H1 (cell line): ENCODE measurements at regions not wholly inside any gene's neighbourhood (a gene's known extent, or its start where the extent isn't known, plus 50 kb on each side); places are given as distances from the start of the nearest gene placed in this dataset.
A peak's percentile ranks its signal among the peaks of the same experiment; 100 is the strongest.

Source experiments
- CTCF ChIA-PET: fragments of 300-600 bp; sonication (Branson Sonifier 250); formaldehyde crosslinking; loops from one replicate; lab custom pipeline; 2021; ENCODE audit not compliant: partially characterized antibody; lab: Charles Lee
- POLR2A ChIA-PET: fragments of 300-600 bp; sonication (Branson Sonifier 250); formaldehyde crosslinking; loops from one replicate; lab custom pipeline; 2021; ENCODE audit warnings: inconsistent platforms; ENCODE audit not compliant: partially characterized antibody; lab: Charles Lee
- DNase-seq, 2 experiments: peaks; one replicate each; pipeline versions ENCODE4 v3.0.0 to v3.0.0-alpha.2; 2010 to 2022; ENCODE audit warnings: low spot score in 2 of 2, low read depth in 1 of 2, mixed read lengths in 1 of 2
- FAIRE-seq: peaks from 2 replicates; lab custom pipeline; 2011; peaks lifted over from hg19 to GRCh38; lab: Jason Lieb, UNC
- H2AFZ ChIP-seq: 2 replicates; pipeline ENCODE4 v1.8.1; 2012; ENCODE audit warnings: low read length, inconsistent platforms
- H2AK5ac ChIP-seq: 2 replicates; pipeline ENCODE4 v1.6.1; 2013; ENCODE audit warnings: low read depth, low read length
- H2BK120ac ChIP-seq: replicated peaks from 2 replicates; pipeline ENCODE3; 2013; ENCODE audit warnings: low read depth, low read length, inconsistent platforms
- H2BK12ac ChIP-seq: 2 replicates; pipeline ENCODE4 v1.6.1; 2013; ENCODE audit warnings: low read depth, low read length
- H2BK15ac ChIP-seq: 2 replicates; pipeline ENCODE4 v1.6.1; 2013; ENCODE audit warnings: low read length
- H2BK20ac ChIP-seq: 2 replicates; pipeline ENCODE4 v1.6.1; 2013; ENCODE audit warnings: low read length
- H2BK5ac ChIP-seq: 2 replicates; pipeline ENCODE4 v1.6.1; 2013; ENCODE audit warnings: low read depth, low read length
- H3K14ac ChIP-seq: 2 replicates; pipeline ENCODE4 v1.6.1; 2013; ENCODE audit warnings: inconsistent platforms; ENCODE audit not compliant: insufficient read length
- H3K18ac ChIP-seq: 2 replicates; pipeline ENCODE4 v1.6.1; 2013; ENCODE audit warnings: low read length; ENCODE audit errors: extremely low read depth
- H3K23ac ChIP-seq: 2 replicates; pipeline ENCODE4 v1.6.1; 2013; ENCODE audit warnings: inconsistent platforms; ENCODE audit not compliant: insufficient read length
- H3K23me2 ChIP-seq: 2 replicates; pipeline ENCODE4 v1.6.1; 2013; ENCODE audit warnings: low read depth, low read length
- H3K27ac ChIP-seq: 2 replicates; pipeline ENCODE4 v1.6.1; 2011; ENCODE audit warnings: low read depth, low read length, inconsistent platforms
- H3K27me3 ChIP-seq, 4 experiments: replicated peaks in 1 of 4; 1 replicate in 1 of 4; 2 replicates in 3 of 4; pipeline versions ENCODE4 v1.6.1 to v1.8.1; 2011 to 2013; ENCODE audit warnings: low read length in 3 of 4, mild to moderate bottlenecking in 3 of 4, inconsistent platforms in 2 of 4, mixed read lengths in 2 of 4, moderate library complexity in 1 of 4; ENCODE audit not compliant: control insufficient read depth in 3 of 4, insufficient read depth in 3 of 4; ENCODE audit errors: extremely low read depth in 1 of 4
- H3K36me3 ChIP-seq, 4 experiments: 2 replicates each; pipeline versions ENCODE4 v1.6.1 to v1.8.1; 2011 to 2013; ENCODE audit warnings: mild to moderate bottlenecking in 4 of 4, low read length in 3 of 4, moderate library complexity in 2 of 4, control low read depth in 1 of 4, inconsistent platforms in 1 of 4; ENCODE audit not compliant: insufficient read depth in 4 of 4, control insufficient read depth in 2 of 4
- H3K4ac ChIP-seq: replicated peaks from 2 replicates; pipeline ENCODE3; 2013; ENCODE audit warnings: low read length, low read depth, mixed read lengths, inconsistent platforms; ENCODE audit not compliant: insufficient read length
- H3K4me1 ChIP-seq, 4 experiments: replicated peaks in 1 of 4; 1 replicate in 1 of 4; 2 replicates in 3 of 4; pipeline versions ENCODE4 v1.6.1 to v1.8.1; 2011 to 2013; ENCODE audit warnings: low read length in 3 of 4, inconsistent platforms in 2 of 4, mixed read lengths in 1 of 4; ENCODE audit not compliant: insufficient read depth in 4 of 4, control insufficient read depth in 3 of 4
- H3K4me2 ChIP-seq, 2 experiments: 2 replicates each; pipeline versions ENCODE4 v1.6.1 to v1.8.1; 2011 to 2013; ENCODE audit warnings: low read depth in 2 of 2, low read length in 2 of 2, control low read depth in 1 of 2, inconsistent platforms in 1 of 2, mild to moderate bottlenecking in 1 of 2; ENCODE audit not compliant: insufficient read depth in 1 of 2
- H3K4me3 ChIP-seq, 4 experiments: fragments of 200-600, 300-600 bp in 1 of 4; sonication (generic), shearing (Covaris generic), sonication (Bioruptor Twin) in 1 of 4; 2 replicates each; pipeline versions ENCODE4 v1.5.1 to v1.8.1; 2011 to 2016; ENCODE audit warnings: low read length in 4 of 4, low read depth in 3 of 4, control low read depth in 2 of 4, inconsistent platforms in 2 of 4, mild to moderate bottlenecking in 2 of 4, mixed read lengths in 1 of 4, moderate library complexity in 1 of 4; ENCODE audit not compliant: insufficient read depth in 2 of 4; ENCODE audit errors: extremely low read depth in 1 of 4
- H3K56ac ChIP-seq: replicated peaks from 2 replicates; pipeline ENCODE3; 2013; ENCODE audit warnings: low read depth, mild to moderate bottlenecking, mixed read lengths, low read length, inconsistent platforms; ENCODE audit not compliant: insufficient read length
- H3K79me1 ChIP-seq: 2 replicates; pipeline ENCODE4 v1.6.1; 2013; ENCODE audit warnings: low read depth, low read length, control low read depth
- H3K79me2 ChIP-seq, 2 experiments: 2 replicates each; pipeline versions ENCODE4 v1.6.1 to v1.8.1; 2012 to 2013; ENCODE audit warnings: low read length in 2 of 2, mild to moderate bottlenecking in 2 of 2, inconsistent platforms in 1 of 2; ENCODE audit not compliant: insufficient read depth in 2 of 2, control insufficient read depth in 1 of 2
- H3K9ac ChIP-seq, 4 experiments: replicated peaks in 1 of 4; 1 replicate in 1 of 4; 2 replicates in 3 of 4; pipeline versions ENCODE4 v1.6.1 to v1.8.1; 2011 to 2013; ENCODE audit warnings: low read depth in 3 of 4, low read length in 3 of 4, control low read depth in 2 of 4, mild to moderate bottlenecking in 2 of 4, moderate library complexity in 2 of 4, inconsistent platforms in 1 of 4; ENCODE audit errors: extremely low read depth in 1 of 4
- H3K9me3 ChIP-seq, 2 experiments: 2 replicates each; pipeline versions ENCODE4 v1.6.1 to v1.8.1; 2012 to 2013; ENCODE audit warnings: mild to moderate bottlenecking in 2 of 2, moderate library complexity in 2 of 2, control low read depth in 1 of 2, inconsistent platforms in 1 of 2, low read depth in 1 of 2, low read length in 1 of 2, mixed read lengths in 1 of 2; ENCODE audit not compliant: insufficient read depth in 2 of 2
- H4K20me1 ChIP-seq, 2 experiments: replicated peaks in 1 of 2; 2 replicates each; pipeline versions ENCODE3 to v1.8.1; 2011 to 2013; ENCODE audit warnings: inconsistent platforms in 2 of 2, low read length in 2 of 2, mild to moderate bottlenecking in 1 of 2; ENCODE audit not compliant: insufficient read depth in 2 of 2, control insufficient read depth in 1 of 2
- H4K5ac ChIP-seq: 2 replicates; pipeline ENCODE4 v1.6.1; 2013; ENCODE audit warnings: low read length, low read depth, mixed read lengths, inconsistent platforms; ENCODE audit not compliant: insufficient read length
- H4K8ac ChIP-seq: 2 replicates; pipeline ENCODE4 v1.8.0; 2013; ENCODE audit warnings: mild to moderate bottlenecking, moderate library complexity, low read length, inconsistent platforms; ENCODE audit not compliant: insufficient read depth; ENCODE audit errors: extremely low read depth
- H4K91ac ChIP-seq: replicated peaks from 2 replicates; pipeline ENCODE3; 2013; ENCODE audit warnings: low read length, mixed read lengths, inconsistent platforms; ENCODE audit not compliant: insufficient read length
- HDAC6 ChIP-seq: IDR thresholded peaks from one replicate; pipeline ENCODE4 v1.7.1; 2012; ENCODE audit warnings: low read depth, mild to moderate bottlenecking, inconsistent platforms, low read length, moderate library complexity
- KDM1A ChIP-seq: fragments of 200-600, 300-600 bp; sonication (generic); IDR thresholded peaks from 2 replicates; pipeline ENCODE4 v1.7.1; 2016; ENCODE audit warnings: mild to moderate bottlenecking, low read length, borderline replicate concordance
- KDM5A ChIP-seq: fragments of 200-600 bp; IDR thresholded peaks from 2 replicates; pipeline ENCODE4 v1.7.1; 2012; ENCODE audit warnings: mild to moderate bottlenecking, low read length, inconsistent platforms, mixed read lengths
- SAP30 ChIP-seq: fragments of 300-600 bp; sonication (generic); IDR thresholded peaks from 2 replicates; pipeline ENCODE4 v1.7.1; 2012; ENCODE audit warnings: low read length, moderate library complexity, mild to moderate bottlenecking, inconsistent platforms; ENCODE audit not compliant: insufficient read depth, insufficient replicate concordance
- SP2 ChIP-seq: IDR thresholded peaks from 2 replicates; pipeline ENCODE4 v1.6.1; 2012; ENCODE audit warnings: mild to moderate bottlenecking, low read length, inconsistent platforms
- WGBS, 2 experiments: shearing (Covaris generic) in 1 of 2; methylation state at CpG; one replicate each; pipeline versions ENCODE4 v1.1.6 to v1.1.7; 2013 to 2015; ENCODE audit warnings: low lambda C conversion rate in 2 of 2, mixed read lengths in 2 of 2, inconsistent platforms in 1 of 2, low coverage in 1 of 2, missing lambda C conversion rate in 1 of 2; ENCODE audit not compliant: insufficient replicate concordance in 2 of 2, insufficient coverage in 1 of 2, insufficient read length in 1 of 2; ENCODE audit errors: extremely low coverage in 1 of 2, missing lambda C conversion rate in 1 of 2; 5-methylcytosine and 5-hydroxymethylcytosine counted together

DNA sequence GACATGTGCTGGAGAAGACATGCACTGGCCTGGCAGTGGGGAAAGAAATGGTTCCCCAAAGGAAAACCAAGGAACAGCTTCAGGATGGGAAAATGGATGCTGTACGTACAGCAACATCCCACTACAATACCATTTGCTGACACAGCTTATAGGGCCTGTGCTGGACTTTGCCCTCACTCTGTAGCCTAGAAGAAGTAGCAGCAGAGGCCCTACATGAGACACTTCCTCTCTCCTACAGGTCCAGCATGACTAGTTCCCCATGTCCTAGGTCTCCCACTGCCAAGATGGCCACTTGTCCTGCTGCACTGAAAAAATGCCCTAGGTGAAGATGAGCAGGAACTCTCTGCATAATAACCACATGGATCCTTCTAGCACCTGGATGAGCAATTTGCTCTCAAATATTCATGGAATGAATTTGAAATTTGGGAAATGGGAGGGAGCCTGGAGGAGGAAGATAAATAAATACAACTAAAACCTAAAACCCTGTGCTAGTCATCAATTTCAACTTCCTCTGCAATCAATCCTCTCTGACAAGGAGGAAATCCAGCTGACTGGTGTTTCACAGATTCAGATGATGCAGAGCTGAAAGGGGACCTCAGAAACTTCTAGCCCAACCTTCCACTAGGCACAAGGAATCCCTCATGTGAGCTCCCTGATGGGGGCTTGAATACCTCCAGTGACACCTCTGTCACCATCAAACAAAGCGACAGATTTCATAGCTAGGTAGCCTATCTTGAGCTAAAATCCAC, 514.3 kb upstream of the PPP2R3A start:
- DNase-seq (no peak), FAIRE-seq (no peak)
- Histone ChIP-seq H3K4ac (no peak overlapping the region), H3K27ac (no peak overlapping the region), H4K5ac (no peak overlapping the region), H3K23me2 (no peaks in the 10 kb centered on the region), H3K4me2 (no peak overlapping the region), H2AFZ (no peak overlapping the region), H3K9me3 (peaks cover 3 to 6% of the 10 kb centered on the region in 2 experiments; a peak in 2 of 4 replicates), H2BK20ac (no peak overlapping the region), H3K14ac (peak overlapping the region; percentile 52), H4K91ac (no peak overlapping the region), H3K79me1 (no peaks in the 10 kb centered on the region), H3K4me3 (no peak overlapping the region), H4K20me1 (no peaks in the 10 kb centered on the region), H3K56ac (no peak overlapping the region), H3K9ac (no peak overlapping the region), H2BK12ac (no peak overlapping the region; the same call in 1 of the 2 replicates), H2AK5ac (no peak overlapping the region), H2BK15ac (no peak overlapping the region; the same call in 1 of the 2 replicates), H4K8ac (no peak overlapping the region), H3K79me2 (no peaks in the 10 kb centered on the region), H3K18ac (no peak overlapping the region), H3K23ac (no peak overlapping the region), H2BK5ac (no peak overlapping the region), H3K36me3 (no peaks in the 10 kb centered on the region), H3K27me3 (no peaks in the 10 kb centered on the region), H3K4me1 (peaks cover 0 to 5% (median 4%) of the 10 kb centered on the region in 4 experiments; a peak in 3 of 7 replicates), H2BK120ac (no peak overlapping the region)
- no peak for TF ChIP-seq SP2
- no peak for TF ChIP-seq HDAC6
- TF ChIP-seq SAP30 = no peak
- no peak for TF ChIP-seq KDM1A
- TF ChIP-seq KDM5A = no peak
- ChIA-PET CTCF (interaction anchor here (1.0 kb wide), 1 partner anchor 657 kb away, joined by 3 read pairs; the partner anchor contains the start of gene EPHB1), POLR2A (no interaction called here)
- 96% methylated on average over 2 of the region's 2 CpGs; no CpG with 5 or more reads in 1 of the 2 experiments for WGBS, 2 experiments
